HEK293 (cell line): ENCODE measurements at regions not wholly inside any gene's neighbourhood (a gene's known extent, or its start where the extent isn't known, plus 50 kb on each side); places are given as distances from the start of the nearest gene placed in this dataset.

ENCODE experiments used
- CTCF ChIA-PET: fragments of 350-600 bp; formaldehyde crosslinking; extraction: SDS; loops from one replicate; lab custom pipeline; 2021; ENCODE audit warnings: antibody characterized with exemption; lab: Yijun Ruan, JAX
- POLR2A ChIA-PET: fragments of 300-600 bp; formaldehyde crosslinking; extraction: SDS; loops from one replicate; lab custom pipeline; 2020; ENCODE audit warnings: antibody characterized with exemption, inconsistent platforms; lab: Yijun Ruan, JAX
- H3K27ac ChIP-seq: fragments of 200-500 bp; sonication (Bioruptor generic); 2 replicates; pipeline ENCODE4 v1.5.1; 2014; ENCODE audit warnings: low read depth, low read length, control low read depth, inconsistent platforms; ENCODE audit errors: extremely low read depth
- H3K36me3 ChIP-seq, 2 experiments: fragments of 200-500 bp in 1 of 2; sonication (Bioruptor generic) in 1 of 2; 1 replicate in 1 of 2; 2 replicates in 1 of 2; pipeline ENCODE4 v1.5.1; 2014 to 2017; ENCODE audit warnings: inconsistent platforms in 2 of 2, low read length in 2 of 2; ENCODE audit not compliant: control insufficient read depth in 2 of 2, insufficient read depth in 1 of 2
- H3K4me1 ChIP-seq: fragments of 200-500 bp; sonication (Bioruptor generic); 2 replicates; pipeline ENCODE4 v1.5.1; 2014; ENCODE audit warnings: mild to moderate bottlenecking, low read length, inconsistent platforms; ENCODE audit not compliant: control insufficient read depth, insufficient read depth
- H3K4me3 ChIP-seq: 2 replicates; pipeline ENCODE4 v1.5.1; 2011; ENCODE audit warnings: low read depth, mild to moderate bottlenecking, control low read depth, low read length, moderate library complexity
- H3K9me3 ChIP-seq: fragments of 200-500 bp; sonication (Bioruptor generic); 2 replicates; pipeline ENCODE4 v1.5.1; 2014; ENCODE audit warnings: low read depth, low read length, inconsistent platforms; ENCODE audit not compliant: control insufficient read depth, insufficient read depth
- BCL11B ChIP-seq: fragments of 450-650 bp; formaldehyde crosslinking; IDR thresholded peaks from 2 replicates; pipeline ENCODE4 v1.5.1; 2016; ENCODE audit warnings: low read depth, missing biosample characterization, missing genetic modification characterization
- GFI1B ChIP-seq: fragments of 450-650 bp; formaldehyde crosslinking; IDR thresholded peaks from 2 replicates; pipeline ENCODE4 v1.5.1; 2016; ENCODE audit warnings: missing biosample characterization, missing genetic modification characterization
- HOXA7 ChIP-seq: sonication (generic); formaldehyde crosslinking; IDR thresholded peaks from 2 replicates; pipeline ENCODE4 v1.8.1; 2022; ENCODE audit warnings: missing genetic modification reagents, borderline replicate concordance
- SP3 ChIP-seq: fragments of 450-650 bp; formaldehyde crosslinking; IDR thresholded peaks from 2 replicates; pipeline ENCODE4 v1.5.1; 2016; ENCODE audit warnings: missing biosample characterization, missing genetic modification characterization
- YY1 ChIP-seq: fragments of 450-650 bp; formaldehyde crosslinking; IDR thresholded peaks from 2 replicates; pipeline ENCODE4 v1.5.1; 2018; ENCODE audit warnings: missing biosample characterization, missing genetic modification characterization
- ZNF133 ChIP-seq: fragments of 450-650 bp; formaldehyde crosslinking; IDR thresholded peaks from 2 replicates; pipeline ENCODE4 v1.5.1; 2016; ENCODE audit warnings: missing biosample characterization, missing genetic modification characterization
- ZNF223 ChIP-seq: fragments of 450-650 bp; formaldehyde crosslinking; IDR thresholded peaks from 2 replicates; pipeline ENCODE4 v1.5.1; 2016; ENCODE audit warnings: missing biosample characterization, missing genetic modification characterization
- ZNF248 ChIP-seq: fragments of 450-650 bp; formaldehyde crosslinking; IDR thresholded peaks from 2 replicates; pipeline ENCODE4 v1.5.1; 2017; ENCODE audit warnings: missing biosample characterization, missing genetic modification characterization
- ZNF37A ChIP-seq: fragments of 450-650 bp; IDR thresholded peaks from 2 replicates; pipeline ENCODE4 v1.5.1; 2018; ENCODE audit warnings: missing biosample characterization, missing genetic modification characterization
- ZNF394 ChIP-seq: fragments of 450-650 bp; formaldehyde crosslinking; IDR thresholded peaks from 2 replicates; pipeline ENCODE4 v1.5.1; 2016; ENCODE audit warnings: missing biosample characterization, missing genetic modification characterization, mild to moderate bottlenecking, moderate library complexity, borderline replicate concordance
- ZNF600 ChIP-seq: fragments of 450-650 bp; formaldehyde crosslinking; IDR thresholded peaks from 2 replicates; pipeline ENCODE4 v1.5.1; 2016; ENCODE audit warnings: missing biosample characterization, missing genetic modification characterization
- ZNF623 ChIP-seq: fragments of 450-650 bp; formaldehyde crosslinking; IDR thresholded peaks from 2 replicates; pipeline ENCODE4 v1.5.1; 2016; ENCODE audit warnings: missing biosample characterization, missing genetic modification characterization
- ZNF701 ChIP-seq: fragments of 450-650 bp; formaldehyde crosslinking; IDR thresholded peaks from 2 replicates; pipeline ENCODE4 v1.5.1; 2016; ENCODE audit warnings: missing biosample characterization, missing genetic modification characterization
- TF ChIP-seq, protein P1 (sequence below): fragments of 450-650 bp; formaldehyde crosslinking; IDR thresholded peaks from 2 replicates; pipeline ENCODE4 v1.5.1; 2016; ENCODE audit warnings: missing biosample characterization, missing genetic modification characterization
- TF ChIP-seq, protein P2 (sequence below): fragments of 450-650 bp; formaldehyde crosslinking; IDR thresholded peaks from 2 replicates; pipeline ENCODE4 v1.5.1; 2016; ENCODE audit warnings: missing biosample characterization, missing genetic modification characterization
- TF ChIP-seq, protein P3 (sequence below): fragments of 450-650 bp; formaldehyde crosslinking; IDR thresholded peaks from 2 replicates; pipeline ENCODE4 v1.5.1; 2016; ENCODE audit warnings: missing biosample characterization, missing genetic modification characterization
- TF ChIP-seq, protein P4 (sequence below): fragments of 450-650 bp; formaldehyde crosslinking; IDR thresholded peaks from 2 replicates; pipeline ENCODE4 v1.5.1; 2016; ENCODE audit warnings: missing biosample characterization, missing genetic modification characterization
- TF ChIP-seq, protein P5 (sequence below): fragments of 450-650 bp; formaldehyde crosslinking; IDR thresholded peaks from 2 replicates; pipeline ENCODE4 v1.5.1; 2016; ENCODE audit warnings: missing biosample characterization, missing genetic modification characterization
- TF ChIP-seq, protein P6 (sequence below): fragments of 450-650 bp; formaldehyde crosslinking; IDR thresholded peaks from 2 replicates; pipeline ENCODE4 v1.5.1; 2016; ENCODE audit warnings: missing biosample characterization, missing genetic modification characterization
- TF ChIP-seq, protein P7 (sequence below): fragments of 450-650 bp; formaldehyde crosslinking; conservative IDR thresholded peaks from 2 replicates; pipeline ENCODE4 v1.5.1; 2016; ENCODE audit warnings: low read depth, missing biosample characterization, missing genetic modification characterization

DNA sequence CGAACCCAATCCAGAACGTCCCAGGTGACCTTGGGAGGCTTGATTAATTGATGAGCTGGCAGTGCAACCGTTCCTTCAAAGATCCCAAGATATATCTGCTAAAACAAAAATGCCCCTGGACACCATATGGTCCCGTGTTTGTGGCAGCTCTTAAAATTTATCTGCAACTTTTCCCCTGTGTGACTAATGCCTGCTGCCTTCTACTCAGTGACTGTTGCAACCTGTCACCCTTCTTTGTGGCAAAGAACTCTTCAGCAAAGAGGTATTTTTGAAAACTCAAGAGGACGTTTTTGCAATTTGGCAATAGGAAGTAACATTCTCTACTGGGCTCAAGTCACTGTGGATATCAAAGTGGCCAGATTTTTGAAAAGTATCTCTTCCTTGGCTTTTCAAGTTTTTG lies 75.8 kb upstream of the SOD3 start (continued):
- TF ChIP-seq, protein P1, sequence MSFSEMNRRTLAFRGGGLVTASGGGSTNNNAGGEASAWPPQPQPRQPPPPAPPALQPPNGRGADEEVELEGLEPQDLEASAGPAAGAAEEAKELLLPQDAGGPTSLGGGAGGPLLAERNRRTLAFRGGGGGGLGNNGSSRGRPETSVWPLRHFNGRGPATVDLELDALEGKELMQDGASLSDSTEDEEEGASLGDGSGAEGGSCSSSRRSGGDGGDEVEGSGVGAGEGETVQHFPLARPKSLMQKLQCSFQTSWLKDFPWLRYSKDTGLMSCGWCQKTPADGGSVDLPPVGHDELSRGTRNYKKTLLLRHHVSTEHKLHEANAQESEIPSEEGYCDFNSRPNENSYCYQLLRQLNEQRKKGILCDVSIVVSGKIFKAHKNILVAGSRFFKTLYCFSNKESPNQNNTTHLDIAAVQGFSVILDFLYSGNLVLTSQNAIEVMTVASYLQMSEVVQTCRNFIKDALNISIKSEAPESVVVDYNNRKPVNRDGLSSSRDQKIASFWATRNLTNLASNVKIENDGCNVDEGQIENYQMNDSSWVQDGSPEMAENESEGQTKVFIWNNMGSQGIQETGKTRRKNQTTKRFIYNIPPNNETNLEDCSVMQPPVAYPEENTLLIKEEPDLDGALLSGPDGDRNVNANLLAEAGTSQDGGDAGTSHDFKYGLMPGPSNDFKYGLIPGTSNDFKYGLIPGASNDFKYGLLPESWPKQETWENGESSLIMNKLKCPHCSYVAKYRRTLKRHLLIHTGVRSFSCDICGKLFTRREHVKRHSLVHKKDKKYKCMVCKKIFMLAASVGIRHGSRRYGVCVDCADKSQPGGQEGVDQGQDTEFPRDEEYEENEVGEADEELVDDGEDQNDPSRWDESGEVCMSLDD: no peak
- TF ChIP-seq, protein P2, sequence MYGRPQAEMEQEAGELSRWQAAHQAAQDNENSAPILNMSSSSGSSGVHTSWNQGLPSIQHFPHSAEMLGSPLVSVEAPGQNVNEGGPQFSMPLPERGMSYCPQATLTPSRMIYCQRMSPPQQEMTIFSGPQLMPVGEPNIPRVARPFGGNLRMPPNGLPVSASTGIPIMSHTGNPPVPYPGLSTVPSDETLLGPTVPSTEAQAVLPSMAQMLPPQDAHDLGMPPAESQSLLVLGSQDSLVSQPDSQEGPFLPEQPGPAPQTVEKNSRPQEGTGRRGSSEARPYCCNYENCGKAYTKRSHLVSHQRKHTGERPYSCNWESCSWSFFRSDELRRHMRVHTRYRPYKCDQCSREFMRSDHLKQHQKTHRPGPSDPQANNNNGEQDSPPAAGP (tag by site-specific recombination): no peak
- no peak for TF ChIP-seq ZNF248 (tag by site-specific recombination)
- TF ChIP-seq YY1 (tag by site-specific recombination): no peak
- TF ChIP-seq, protein P3, sequence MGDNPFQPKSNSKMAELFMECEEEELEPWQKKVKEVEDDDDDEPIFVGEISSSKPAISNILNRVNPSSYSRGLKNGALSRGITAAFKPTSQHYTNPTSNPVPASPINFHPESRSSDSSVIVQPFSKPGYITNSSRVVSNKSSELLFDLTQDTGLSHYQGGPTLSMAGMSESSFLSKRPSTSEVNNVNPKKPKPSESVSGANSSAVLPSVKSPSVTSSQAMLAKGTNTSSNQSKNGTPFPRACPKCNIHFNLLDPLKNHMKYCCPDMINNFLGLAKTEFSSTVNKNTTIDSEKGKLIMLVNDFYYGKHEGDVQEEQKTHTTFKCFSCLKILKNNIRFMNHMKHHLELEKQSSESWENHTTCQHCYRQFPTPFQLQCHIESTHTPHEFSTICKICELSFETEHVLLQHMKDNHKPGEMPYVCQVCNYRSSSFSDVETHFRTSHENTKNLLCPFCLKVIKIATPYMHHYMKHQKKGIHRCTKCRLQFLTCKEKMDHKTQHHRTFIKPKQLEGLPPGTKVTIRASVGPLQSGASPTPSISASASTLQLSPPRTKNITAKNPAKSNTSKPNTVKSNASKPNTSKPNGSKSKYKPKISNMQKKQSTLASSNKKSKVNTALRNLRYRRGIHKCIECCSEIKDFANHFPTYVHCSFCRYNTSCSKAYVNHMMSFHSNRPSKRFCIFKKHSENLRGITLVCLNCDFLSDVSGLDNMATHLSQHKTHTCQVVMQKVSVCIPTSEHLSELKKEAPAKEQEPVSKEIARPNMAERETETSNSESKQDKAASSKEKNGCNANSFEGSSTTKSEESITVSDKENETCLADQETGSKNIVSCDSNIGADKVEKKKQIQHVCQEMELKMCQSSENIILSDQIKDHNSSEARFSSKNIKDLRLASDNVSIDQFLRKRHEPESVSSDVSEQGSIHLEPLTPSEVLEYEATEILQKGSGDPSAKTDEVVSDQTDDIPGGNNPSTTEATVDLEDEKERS (tag by site-specific recombination): no peak
- TF ChIP-seq ZNF133 (tag by site-specific recombination): no peak
- TF ChIP-seq, protein P4, sequence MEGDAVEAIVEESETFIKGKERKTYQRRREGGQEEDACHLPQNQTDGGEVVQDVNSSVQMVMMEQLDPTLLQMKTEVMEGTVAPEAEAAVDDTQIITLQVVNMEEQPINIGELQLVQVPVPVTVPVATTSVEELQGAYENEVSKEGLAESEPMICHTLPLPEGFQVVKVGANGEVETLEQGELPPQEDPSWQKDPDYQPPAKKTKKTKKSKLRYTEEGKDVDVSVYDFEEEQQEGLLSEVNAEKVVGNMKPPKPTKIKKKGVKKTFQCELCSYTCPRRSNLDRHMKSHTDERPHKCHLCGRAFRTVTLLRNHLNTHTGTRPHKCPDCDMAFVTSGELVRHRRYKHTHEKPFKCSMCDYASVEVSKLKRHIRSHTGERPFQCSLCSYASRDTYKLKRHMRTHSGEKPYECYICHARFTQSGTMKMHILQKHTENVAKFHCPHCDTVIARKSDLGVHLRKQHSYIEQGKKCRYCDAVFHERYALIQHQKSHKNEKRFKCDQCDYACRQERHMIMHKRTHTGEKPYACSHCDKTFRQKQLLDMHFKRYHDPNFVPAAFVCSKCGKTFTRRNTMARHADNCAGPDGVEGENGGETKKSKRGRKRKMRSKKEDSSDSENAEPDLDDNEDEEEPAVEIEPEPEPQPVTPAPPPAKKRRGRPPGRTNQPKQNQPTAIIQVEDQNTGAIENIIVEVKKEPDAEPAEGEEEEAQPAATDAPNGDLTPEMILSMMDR (tag by site-specific recombination): no peak
- TF ChIP-seq, protein P5, sequence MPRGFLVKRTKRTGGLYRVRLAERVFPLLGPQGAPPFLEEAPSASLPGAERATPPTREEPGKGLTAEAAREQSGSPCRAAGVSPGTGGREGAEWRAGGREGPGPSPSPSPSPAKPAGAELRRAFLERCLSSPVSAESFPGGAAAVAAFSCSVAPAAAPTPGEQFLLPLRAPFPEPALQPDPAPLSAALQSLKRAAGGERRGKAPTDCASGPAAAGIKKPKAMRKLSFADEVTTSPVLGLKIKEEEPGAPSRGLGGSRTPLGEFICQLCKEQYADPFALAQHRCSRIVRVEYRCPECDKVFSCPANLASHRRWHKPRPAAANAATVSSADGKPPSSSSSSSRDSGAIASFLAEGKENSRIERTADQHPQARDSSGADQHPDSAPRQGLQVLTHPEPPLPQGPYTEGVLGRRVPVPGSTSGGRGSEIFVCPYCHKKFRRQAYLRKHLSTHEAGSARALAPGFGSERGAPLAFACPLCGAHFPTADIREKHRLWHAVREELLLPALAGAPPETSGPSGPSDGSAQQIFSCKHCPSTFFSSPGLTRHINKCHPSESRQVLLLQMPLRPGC (tag by site-specific recombination): no peak
- TF ChIP-seq ZNF623 (tag by site-specific recombination): no peak

DNA sequence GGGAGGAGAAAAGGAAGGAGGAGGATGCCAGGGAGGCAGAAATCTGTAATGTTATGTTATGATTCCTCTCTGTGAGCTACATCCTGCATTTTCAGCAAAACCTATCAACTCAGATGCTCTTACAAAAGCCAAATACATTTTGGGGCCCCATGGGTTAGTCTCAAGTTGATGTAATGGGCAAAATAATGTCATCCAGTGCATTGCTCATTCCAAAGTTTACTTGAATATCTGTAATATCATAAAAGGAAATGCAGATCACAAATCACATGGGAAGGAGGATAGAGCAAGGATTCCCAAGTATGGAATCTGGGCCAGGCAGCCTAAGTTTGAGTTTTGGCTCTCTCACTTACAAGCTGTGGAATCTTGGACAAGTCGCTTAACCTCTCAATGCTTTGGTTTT lies 74.9 kb upstream of the SOD3 start:
- ChIA-PET POLR2A (no interaction called here), CTCF (no interaction called here)
- TF ChIP-seq, protein P6, sequence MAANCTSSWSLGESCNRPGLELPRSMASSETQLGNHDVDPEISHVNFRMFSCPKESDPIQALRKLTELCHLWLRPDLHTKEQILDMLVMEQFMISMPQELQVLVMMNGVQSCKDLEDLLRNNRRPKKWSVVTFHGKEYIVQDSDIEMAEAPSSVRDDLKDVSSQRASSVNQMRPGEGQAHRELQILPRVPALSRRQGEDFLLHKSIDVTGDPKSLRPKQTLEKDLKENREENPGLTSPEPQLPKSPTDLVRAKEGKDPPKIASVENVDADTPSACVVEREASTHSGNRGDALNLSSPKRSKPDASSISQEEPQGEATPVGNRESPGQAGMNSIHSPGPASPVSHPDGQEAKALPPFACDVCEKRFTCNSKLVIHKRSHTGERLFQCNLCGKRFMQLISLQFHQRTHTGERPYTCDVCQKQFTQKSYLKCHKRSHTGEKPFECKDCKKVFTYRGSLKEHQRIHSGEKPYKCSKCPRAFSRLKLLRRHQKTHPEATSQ: no peak
- TF ChIP-seq SP3 (tag by site-specific recombination): no peak
- TF ChIP-seq, protein P5 (tag by site-specific recombination): no peak
- no peak for TF ChIP-seq BCL11B
- TF ChIP-seq, protein P7, sequence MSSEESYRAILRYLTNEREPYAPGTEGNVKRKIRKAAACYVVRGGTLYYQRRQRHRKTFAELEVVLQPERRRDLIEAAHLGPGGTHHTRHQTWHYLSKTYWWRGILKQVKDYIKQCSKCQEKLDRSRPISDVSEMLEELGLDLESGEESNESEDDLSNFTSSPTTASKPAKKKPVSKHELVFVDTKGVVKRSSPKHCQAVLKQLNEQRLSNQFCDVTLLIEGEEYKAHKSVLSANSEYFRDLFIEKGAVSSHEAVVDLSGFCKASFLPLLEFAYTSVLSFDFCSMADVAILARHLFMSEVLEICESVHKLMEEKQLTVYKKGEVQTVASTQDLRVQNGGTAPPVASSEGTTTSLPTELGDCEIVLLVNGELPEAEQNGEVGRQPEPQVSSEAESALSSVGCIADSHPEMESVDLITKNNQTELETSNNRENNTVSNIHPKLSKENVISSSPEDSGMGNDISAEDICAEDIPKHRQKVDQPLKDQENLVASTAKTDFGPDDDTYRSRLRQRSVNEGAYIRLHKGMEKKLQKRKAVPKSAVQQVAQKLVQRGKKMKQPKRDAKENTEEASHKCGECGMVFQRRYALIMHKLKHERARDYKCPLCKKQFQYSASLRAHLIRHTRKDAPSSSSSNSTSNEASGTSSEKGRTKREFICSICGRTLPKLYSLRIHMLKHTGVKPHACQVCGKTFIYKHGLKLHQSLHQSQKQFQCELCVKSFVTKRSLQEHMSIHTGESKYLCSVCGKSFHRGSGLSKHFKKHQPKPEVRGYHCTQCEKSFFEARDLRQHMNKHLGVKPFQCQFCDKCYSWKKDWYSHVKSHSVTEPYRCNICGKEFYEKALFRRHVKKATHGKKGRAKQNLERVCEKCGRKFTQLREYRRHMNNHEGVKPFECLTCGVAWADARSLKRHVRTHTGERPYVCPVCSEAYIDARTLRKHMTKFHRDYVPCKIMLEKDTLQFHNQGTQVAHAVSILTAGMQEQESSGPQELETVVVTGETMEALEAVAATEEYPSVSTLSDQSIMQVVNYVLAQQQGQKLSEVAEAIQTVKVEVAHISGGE (tag by site-specific recombination): no peak
- TF ChIP-seq ZNF394 (tag by site-specific recombination): no peak
- TF ChIP-seq HOXA7 (CRISPR knock-in tag): no peak
- no peak for TF ChIP-seq ZNF37A
- TF ChIP-seq GFI1B (tag by site-specific recombination): no peak
- no peak for TF ChIP-seq ZNF223
- TF ChIP-seq ZNF600 (tag by site-specific recombination): no peak
- no peak for TF ChIP-seq ZNF701 (tag by site-specific recombination)
- no peak for TF ChIP-seq ZNF248 (tag by site-specific recombination)

More for the DNA sequence above, 74.9 kb upstream of the SOD3 start:
- Histone ChIP-seq H3K4me3 (no peak overlapping the region), H3K27ac (no peak overlapping the region), H3K4me1 (no peaks in the 10 kb centered on the region), H3K9me3 (no peaks in the 10 kb centered on the region), H3K36me3 (no peaks in the 10 kb centered on the region)
